ENCODE measurements at regions not wholly inside any gene's neighbourhood (a gene's known extent, or its start where the extent isn't known, plus 50 kb on each side); places are given as distances from the start of the nearest gene placed in this dataset.

- Histone ChIP-seq H3K9me3 (ENCODE audit: low read depth, low read length, poor library complexity, severe bottlenecking) (no peaks in the 10 kb centered on the region), H3K27ac (ENCODE audit: low read depth, low read length, poor library complexity, severe bottlenecking) (no peak overlapping the region), H3K27me3 (replicated peaks; ENCODE audit: insufficient read depth, low read depth, low read length, poor library complexity) (no peaks in the 10 kb centered on the region), H3K4me3 (ENCODE audit: low read depth, low read length, poor library complexity, severe bottlenecking) (no peak overlapping the region), H3K36me3 (ENCODE audit: insufficient read depth, low read length, poor library complexity, severe bottlenecking) (no peaks in the 10 kb centered on the region), H3K4me1 (ENCODE audit: insufficient read depth, low read length, poor library complexity, severe bottlenecking) (no peaks in the 10 kb centered on the region)
- CTCF ChIA-PET, result no interaction called here
- no peak for DNase-seq (ENCODE audit: low spot score)
- intact Hi-C loops (cut with micrococcal nuclease; ENCODE audit: unreplicated experiment), result no loop called here
- TF ChIP-seq EZH2 (IDR thresholded peaks at IDR 0.05; ENCODE audit: borderline replicate concordance, low read depth, low read length, poor library complexity, severe bottlenecking) (no peak), CTCF (conservative IDR thresholded peaks at IDR 0.05; ENCODE audit: low read depth, low read length) (no peak)
- POLR2A ChIA-PET (ENCODE audit: low non-redundant PET), result no interaction called here
- no TSS peak for BruUV-seq (replicated peaks)
These were observed 370.8 kb downstream of the LNPK start for GRCh38 chr2:175631245-175631623.

- ChIA-PET CTCF (no interaction called here), POLR2A (ENCODE audit: low non-redundant PET) (no interaction called here)
- H3K27ac ChIP-seq (ENCODE audit: low read depth, low read length, poor library complexity, severe bottlenecking), result no peak overlapping the region
- BruUV-seq (replicated peaks), result no TSS peak
- no peaks in the 10 kb centered on the region for H3K36me3 ChIP-seq (ENCODE audit: insufficient read depth, low read length, poor library complexity, severe bottlenecking)
- no peak overlapping the region for H3K4me3 ChIP-seq (ENCODE audit: low read depth, low read length, poor library complexity, severe bottlenecking)
- DNase-seq (ENCODE audit: low spot score), result no peak
- intact Hi-C loops (cut with micrococcal nuclease; ENCODE audit: unreplicated experiment), result no loop called here
- H3K4me1 ChIP-seq (ENCODE audit: insufficient read depth, low read length, poor library complexity, severe bottlenecking), result no peaks in the 10 kb centered on the region
- no peaks in the 10 kb centered on the region for H3K9me3 ChIP-seq (ENCODE audit: low read depth, low read length, poor library complexity, severe bottlenecking)
- H3K27me3 ChIP-seq (replicated peaks; ENCODE audit: insufficient read depth, low read depth, low read length, poor library complexity), result no peaks in the 10 kb centered on the region
- TF ChIP-seq CTCF (conservative IDR thresholded peaks at IDR 0.05; ENCODE audit: low read depth, low read length) (no peak), EZH2 (IDR thresholded peaks at IDR 0.05; ENCODE audit: borderline replicate concordance, low read depth, low read length, poor library complexity, severe bottlenecking) (no peak)
These were observed 371.5 kb downstream of the LNPK start for GRCh38 chr2:175630280-175631244.

GRCh38 chr2:175628243-175628642 is 373.8 kb downstream of the LNPK start:
- TF ChIP-seq EZH2 (IDR thresholded peaks at IDR 0.05; ENCODE audit: borderline replicate concordance, low read depth, low read length, poor library complexity, severe bottlenecking), result no peak
- no peak for TF ChIP-seq CTCF (conservative IDR thresholded peaks at IDR 0.05; ENCODE audit: low read depth, low read length)
- no peak overlapping the region for H3K27ac ChIP-seq (ENCODE audit: low read depth, low read length, poor library complexity, severe bottlenecking)
- CTCF ChIA-PET, result no interaction called here
- H3K36me3 ChIP-seq (ENCODE audit: insufficient read depth, low read length, poor library complexity, severe bottlenecking), result no peaks in the 10 kb centered on the region
- POLR2A ChIA-PET (ENCODE audit: low non-redundant PET), result no interaction called here
- no peaks in the 10 kb centered on the region for H3K27me3 ChIP-seq (replicated peaks; ENCODE audit: insufficient read depth, low read depth, low read length, poor library complexity)
- no TSS peak for BruUV-seq (replicated peaks)
- peaks cover 11% of the 10 kb centered on the region for H3K4me1 ChIP-seq (ENCODE audit: insufficient read depth, low read length, poor library complexity, severe bottlenecking)
- no peak overlapping the region for H3K4me3 ChIP-seq (ENCODE audit: low read depth, low read length, poor library complexity, severe bottlenecking)
- no peak for DNase-seq (ENCODE audit: low spot score)
- no peaks in the 10 kb centered on the region for H3K9me3 ChIP-seq (ENCODE audit: low read depth, low read length, poor library complexity, severe bottlenecking)
- intact Hi-C loops (cut with micrococcal nuclease; ENCODE audit: unreplicated experiment), result no loop called here

All from A673 (cell line).